ENCODE measurements at regions not wholly inside any gene's neighbourhood (a gene's known extent, or its start where the extent isn't known, plus 50 kb on each side); places are given as distances from the start of the nearest gene placed in this dataset.

- TF ChIP-seq, protein P1, sequence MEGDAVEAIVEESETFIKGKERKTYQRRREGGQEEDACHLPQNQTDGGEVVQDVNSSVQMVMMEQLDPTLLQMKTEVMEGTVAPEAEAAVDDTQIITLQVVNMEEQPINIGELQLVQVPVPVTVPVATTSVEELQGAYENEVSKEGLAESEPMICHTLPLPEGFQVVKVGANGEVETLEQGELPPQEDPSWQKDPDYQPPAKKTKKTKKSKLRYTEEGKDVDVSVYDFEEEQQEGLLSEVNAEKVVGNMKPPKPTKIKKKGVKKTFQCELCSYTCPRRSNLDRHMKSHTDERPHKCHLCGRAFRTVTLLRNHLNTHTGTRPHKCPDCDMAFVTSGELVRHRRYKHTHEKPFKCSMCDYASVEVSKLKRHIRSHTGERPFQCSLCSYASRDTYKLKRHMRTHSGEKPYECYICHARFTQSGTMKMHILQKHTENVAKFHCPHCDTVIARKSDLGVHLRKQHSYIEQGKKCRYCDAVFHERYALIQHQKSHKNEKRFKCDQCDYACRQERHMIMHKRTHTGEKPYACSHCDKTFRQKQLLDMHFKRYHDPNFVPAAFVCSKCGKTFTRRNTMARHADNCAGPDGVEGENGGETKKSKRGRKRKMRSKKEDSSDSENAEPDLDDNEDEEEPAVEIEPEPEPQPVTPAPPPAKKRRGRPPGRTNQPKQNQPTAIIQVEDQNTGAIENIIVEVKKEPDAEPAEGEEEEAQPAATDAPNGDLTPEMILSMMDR (IDR thresholded peaks at IDR 0.05) = no peak
- TF ChIP-seq ZFX (IDR thresholded peaks at IDR 0.05; ENCODE audit: borderline replicate concordance) = no peak
Measured at GRCh38 chr12:125244338-125244737, 179.1 kb downstream of the AACS start.
